ENCODE measurements at regions not wholly inside any gene's neighbourhood (a gene's known extent, or its start where the extent isn't known, plus 50 kb on each side); places are given as distances from the start of the nearest gene placed in this dataset.

- POLR2A ChIA-PET (ENCODE audit: partially characterized antibody) = no interaction called here
- H3K4me1 ChIP-seq (replicated peaks in 1 of 4; ENCODE audit: control insufficient read depth in 3 of 4, insufficient read depth in 4 of 4, low read length in 3 of 4) = no peaks in the 10 kb centered on the region
- no peaks in the 10 kb centered on the region for H3K79me1 ChIP-seq (ENCODE audit: low read depth, low read length)
- H2BK15ac ChIP-seq (ENCODE audit: low read length) = no peak overlapping the region
- H2BK12ac ChIP-seq (ENCODE audit: low read depth, low read length) = no peak overlapping the region
- H3K23me2 ChIP-seq (ENCODE audit: low read depth, low read length) = no peaks in the 10 kb centered on the region
- H4K91ac ChIP-seq (replicated peaks; ENCODE audit: insufficient read length, low read length) = no peak overlapping the region
- H2BK5ac ChIP-seq (ENCODE audit: low read depth, low read length) = no peak overlapping the region
- no peak overlapping the region for H2AK5ac ChIP-seq (ENCODE audit: low read depth, low read length)
- no peaks in the 10 kb centered on the region for H4K20me1 ChIP-seq (replicated peaks in 1 of 2; ENCODE audit: control insufficient read depth in 1 of 2, insufficient read depth in 2 of 2, low read length in 2 of 2)
- H3K27me3 ChIP-seq (replicated peaks in 1 of 4; ENCODE audit: control insufficient read depth in 3 of 4, extremely low read depth in 1 of 4, insufficient read depth in 3 of 4, low read length in 3 of 4) = no peaks in the 10 kb centered on the region
- H3K4me2 ChIP-seq (ENCODE audit: insufficient read depth in 1 of 2, low read depth in 2 of 2, low read length in 2 of 2) = no peak overlapping the region
- FAIRE-seq = no peak
- no peak overlapping the region for H3K14ac ChIP-seq (ENCODE audit: insufficient read length)
- no peak overlapping the region for H2AFZ ChIP-seq (ENCODE audit: low read length)
- H3K18ac ChIP-seq (ENCODE audit: extremely low read depth, low read length) = no peak overlapping the region
- no peak overlapping the region for H3K4me3 ChIP-seq (ENCODE audit: extremely low read depth in 1 of 4, insufficient read depth in 2 of 4, low read depth in 3 of 4, low read length in 4 of 4)
- H2BK120ac ChIP-seq (replicated peaks; ENCODE audit: low read depth, low read length) = no peak overlapping the region
- no peak overlapping the region for H4K8ac ChIP-seq (ENCODE audit: extremely low read depth, insufficient read depth, low read length)
- no peak for DNase-seq (ENCODE audit: low read depth in 1 of 2, low spot score in 2 of 2)
- no peak overlapping the region for H2BK20ac ChIP-seq (ENCODE audit: low read length)
- no peaks in the 10 kb centered on the region for H3K36me3 ChIP-seq (ENCODE audit: control insufficient read depth in 2 of 4, insufficient read depth in 4 of 4, low read length in 3 of 4)
- no peak overlapping the region for H3K23ac ChIP-seq (ENCODE audit: insufficient read length)
- no peaks in the 10 kb centered on the region for H3K9me3 ChIP-seq (ENCODE audit: insufficient read depth in 2 of 2, low read depth in 1 of 2, low read length in 1 of 2)
- no peak overlapping the region for H3K56ac ChIP-seq (replicated peaks; ENCODE audit: insufficient read length, low read depth, low read length)
- no peaks in the 10 kb centered on the region for H3K79me2 ChIP-seq (ENCODE audit: control insufficient read depth in 1 of 2, insufficient read depth in 2 of 2, low read length in 2 of 2)
- CTCF ChIA-PET (ENCODE audit: partially characterized antibody) = interaction anchor here (2.3 to 5.2 kb wide), 2 partner anchors 10 to 11 kb away, joined by 7 to 48 read pairs; no protein-coding TSS in a partner anchor
- H4K5ac ChIP-seq (ENCODE audit: insufficient read length, low read depth, low read length) = no peak overlapping the region
- no peak overlapping the region for H3K27ac ChIP-seq (ENCODE audit: low read depth, low read length)
- no peak overlapping the region for H3K9ac ChIP-seq (replicated peaks in 1 of 4; ENCODE audit: extremely low read depth in 1 of 4, low read depth in 3 of 4, low read length in 3 of 4)
- H3K4ac ChIP-seq (replicated peaks; ENCODE audit: insufficient read length, low read depth, low read length) = no peak overlapping the region
- TF ChIP-seq SRF (IDR thresholded peaks at IDR 0.05; ENCODE audit: low read depth, low read length) (no peak), SUZ12 (IDR thresholded peaks at IDR 0.05; ENCODE audit: low read length) (no peak), USF2 (IDR thresholded peaks at IDR 0.05; ENCODE audit: low read length) (no peak), BACH1 (IDR thresholded peaks at IDR 0.05; ENCODE audit: low read length) (no peak), POLR2A (IDR thresholded peaks at IDR 0.05; ENCODE audit: control extremely low read depth in 1 of 2, low read depth in 2 of 2, low read length in 2 of 2) (no peak), EGR1 (IDR thresholded peaks at IDR 0.05; ENCODE audit: borderline replicate concordance, low read depth, low read length) (no peak), SIN3A (conservative IDR thresholded peaks at IDR 0.05 in 1 of 2, IDR thresholded peaks at IDR 0.05 in 1 of 2; ENCODE audit: low read depth in 1 of 2, low read length in 2 of 2) (no peak), CTCF (IDR thresholded peaks at IDR 0.05; ENCODE audit: control extremely low read depth in 1 of 3, insufficient read depth in 1 of 3, low read depth in 1 of 3, low read length in 3 of 3) (no peak), SP2 (IDR thresholded peaks at IDR 0.05; ENCODE audit: low read length) (no peak), SP4 (IDR thresholded peaks at IDR 0.05; ENCODE audit: low read length) (no peak), CHD1 (IDR thresholded peaks at IDR 0.05; ENCODE audit: low read depth, low read length) (no peak), TBP (IDR thresholded peaks at IDR 0.05; ENCODE audit: low read depth, low read length) (no peak), TCF12 (IDR thresholded peaks at IDR 0.05; ENCODE audit: low read depth, low read length) (no peak), EZH2 (IDR thresholded peaks at IDR 0.05; ENCODE audit: low read depth, low read length, severe bottlenecking) (no peak)
These were observed 61.1 kb upstream of the TCF21 start for GRCh38 chr6:133827766-133828165.

Measured in H1 (cell line).